Subcutaneous abdominal adipose tissue (tissue), 5 donors: ENCODE measurements at regions not wholly inside any gene's neighbourhood (a gene's known extent, or its start where the extent isn't known, plus 50 kb on each side); places are given as distances from the start of the nearest gene placed in this dataset.

Experiments used
- H3K27ac ChIP-seq: one replicate; pipeline ENCODE4 v1.7.0; 2013; ENCODE audit warnings: low read depth, mild to moderate bottlenecking, inconsistent platforms, low read length, moderate library complexity
- H3K27me3 ChIP-seq, 5 donors: one replicate each; pipeline ENCODE4 v1.7.0; 2013; ENCODE audit warnings: low read length in 5 of 5, inconsistent platforms in 1 of 5; ENCODE audit not compliant: control insufficient read depth in 5 of 5, insufficient read depth in 4 of 5
- H3K36me3 ChIP-seq, 5 donors: one replicate each; pipeline ENCODE4 v1.7.0; 2013; ENCODE audit warnings: low read length in 5 of 5; ENCODE audit not compliant: control insufficient read depth in 5 of 5, insufficient read depth in 5 of 5
- H3K4me1 ChIP-seq, 5 donors: one replicate each; pipeline ENCODE4 v1.7.0; 2013; ENCODE audit warnings: low read length in 5 of 5, mild to moderate bottlenecking in 3 of 5, moderate library complexity in 1 of 5; ENCODE audit not compliant: control insufficient read depth in 5 of 5, insufficient read depth in 5 of 5
- H3K4me3 ChIP-seq, 5 donors: one replicate each; pipeline ENCODE4 v1.7.0; 2013; ENCODE audit warnings: low read length in 5 of 5, low read depth in 1 of 5
- H3K9ac ChIP-seq, 5 donors: one replicate each; pipeline ENCODE4 v1.7.0; 2013; ENCODE audit warnings: low read length in 5 of 5, mild to moderate bottlenecking in 4 of 5, moderate library complexity in 3 of 5
- H3K9me3 ChIP-seq, 5 donors: one replicate each; pipeline ENCODE4 v1.7.0; 2013; ENCODE audit warnings: low read length in 5 of 5; ENCODE audit not compliant: control insufficient read depth in 5 of 5
- donor health status: healthy.
- donor health status: healthy.
- donor health status: healthy.
- donor health status: healthy.
- donor health status: healthy.

GRCh38 chr11:123307276-123307675 lies 112.2 kb upstream of the CLMP start:
- H3K27me3 ChIP-seq: peaks cover 0 to 18% (median 11%) of the 10 kb centered on the region in 5 donors
- H3K4me3 ChIP-seq: no peak overlapping the region
- H3K4me1 ChIP-seq: peaks cover 1 to 3% (median 2%) of the 10 kb centered on the region in 5 donors
- no peaks in the 10 kb centered on the region for H3K36me3 ChIP-seq
- H3K9me3 ChIP-seq: no peaks in the 10 kb centered on the region
- H3K27ac ChIP-seq: no peak overlapping the region
- H3K9ac ChIP-seq: no peak overlapping the region

GRCh38 chr11:123306531-123306930 lies 111.5 kb upstream of the CLMP start:
- Histone ChIP-seq H3K27me3 (peaks cover 0 to 20% (median 16%) of the 10 kb centered on the region in 5 donors), H3K9me3 (no peaks in the 10 kb centered on the region), H3K36me3 (no peaks in the 10 kb centered on the region), H3K4me1 (peaks cover 6 to 10% (median 9%) of the 10 kb centered on the region in 5 donors), H3K4me3 (no peak overlapping the region), H3K9ac (no peak overlapping the region), H3K27ac (no peak overlapping the region)

GRCh38 chr11:123305601-123306375 lies 110.7 kb upstream of the CLMP start:
- Histone ChIP-seq H3K27ac (no peak overlapping the region), H3K4me1 (peaks cover 6 to 17% (median 12%) of the 10 kb centered on the region in 5 donors), H3K4me3 (no peak overlapping the region), H3K9ac (no peak overlapping the region), H3K36me3 (no peaks in the 10 kb centered on the region), H3K27me3 (peaks cover under 1 to 25% (median 16%) of the 10 kb centered on the region in 5 donors), H3K9me3 (no peaks in the 10 kb centered on the region)

GRCh38 chr11:123304828-123305466 lies 109.9 kb upstream of the CLMP start:
- peaks cover 3 to 31% (median 20%) of the 10 kb centered on the region in 5 donors for H3K27me3 ChIP-seq

DNA sequence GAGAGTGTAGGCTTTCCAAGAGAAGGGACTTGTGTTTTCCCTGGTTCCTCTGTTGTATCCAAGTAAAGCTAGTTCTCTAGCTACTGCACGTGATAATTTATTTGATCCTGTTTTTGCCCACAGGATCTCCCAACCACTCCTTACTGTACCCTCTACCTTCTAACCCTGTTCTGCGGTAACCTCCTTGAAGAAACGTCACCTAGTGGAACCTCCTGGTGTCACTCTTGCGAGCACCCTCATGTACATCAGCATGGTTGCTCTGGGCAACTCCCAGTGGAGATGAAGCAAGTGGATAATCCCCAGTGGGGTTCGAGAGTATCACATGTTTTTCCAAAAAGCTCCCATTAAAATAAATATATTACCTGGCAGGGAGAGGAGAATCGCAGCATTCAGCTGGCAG lies 108.9 kb upstream of the CLMP start:
- peaks cover 6 to 19% (median 12%) of the 10 kb centered on the region in 5 donors for H3K4me1 ChIP-seq
- no peak overlapping the region for H3K4me3 ChIP-seq
- no peak overlapping the region for H3K9ac ChIP-seq
- no peaks in the 10 kb centered on the region for H3K36me3 ChIP-seq
- H3K9me3 ChIP-seq: no peaks in the 10 kb centered on the region
- peaks cover 3 to 30% (median 20%) of the 10 kb centered on the region in 5 donors for H3K27me3 ChIP-seq
- H3K27ac ChIP-seq: no peak overlapping the region

More at GRCh38 chr11:123304828-123305466, 109.9 kb upstream of the CLMP start:
- Histone ChIP-seq H3K9me3 (no peaks in the 10 kb centered on the region), H3K4me1 (peaks cover 6 to 19% (median 12%) of the 10 kb centered on the region in 5 donors), H3K4me3 (no peak overlapping the region), H3K27ac (no peak overlapping the region), H3K36me3 (no peaks in the 10 kb centered on the region), H3K9ac (no peak overlapping the region)

- Histone ChIP-seq H3K9ac (no peak overlapping the region), H3K27ac (no peak overlapping the region), H3K9me3 (no peaks in the 10 kb centered on the region), H3K27me3 (peaks cover 3 to 30% (median 20%) of the 10 kb centered on the region in 5 donors), H3K36me3 (no peaks in the 10 kb centered on the region), H3K4me3 (no peak overlapping the region), H3K4me1 (peaks cover 4 to 19% (median 12%) of the 10 kb centered on the region in 5 donors)
Observed at GRCh38 chr11:123302751-123303195, 107.7 kb upstream of the CLMP start.

- peak overlapping the region; percentile 58 to 62 (median 59) for H3K4me3 ChIP-seq
- H3K9me3 ChIP-seq: no peaks in the 10 kb centered on the region
- no peak overlapping the region for H3K27ac ChIP-seq
- no peaks in the 10 kb centered on the region for H3K36me3 ChIP-seq
- H3K9ac ChIP-seq: peak overlapping the region in 3 of 5 donors; percentile 2 to 42 (median 39)
- H3K27me3 ChIP-seq: peaks cover 3 to 36% (median 20%) of the 10 kb centered on the region in 5 donors
- peaks cover 4 to 19% (median 12%) of the 10 kb centered on the region in 5 donors for H3K4me1 ChIP-seq
Observed at GRCh38 chr11:123301696-123302400, 106.8 kb upstream of the CLMP start.

DNA sequence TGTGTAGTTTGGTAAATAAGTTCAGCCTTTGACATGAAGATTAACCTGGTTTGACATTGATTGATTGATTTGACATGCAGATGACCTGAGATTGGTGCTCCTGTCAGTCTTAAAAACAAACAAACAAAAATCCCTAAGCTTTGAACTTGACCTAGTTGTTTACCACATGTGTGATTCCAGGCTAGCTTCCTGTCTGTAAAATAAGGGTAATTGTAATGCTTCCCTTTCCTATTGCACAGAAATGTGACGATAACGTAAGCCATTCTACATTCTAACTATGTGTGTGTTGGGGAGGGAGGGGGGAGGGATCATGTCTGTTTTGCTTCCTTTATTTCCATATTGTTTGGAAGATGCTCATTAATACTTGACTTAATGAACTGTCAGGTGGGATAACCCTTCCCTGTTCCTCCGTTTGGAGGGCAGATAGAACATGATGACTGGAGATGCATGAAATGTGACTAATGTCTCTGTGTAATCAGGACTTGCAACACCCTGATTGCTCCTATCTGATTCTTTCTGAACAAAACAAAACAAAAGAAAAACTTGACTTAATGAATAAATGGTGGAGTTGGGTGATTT lies 106.1 kb upstream of the CLMP start:
- H3K9me3 ChIP-seq: no peaks in the 10 kb centered on the region
- no peak overlapping the region for H3K9ac ChIP-seq
- peaks cover 3 to 36% (median 20%) of the 10 kb centered on the region in 5 donors for H3K27me3 ChIP-seq

DNA sequence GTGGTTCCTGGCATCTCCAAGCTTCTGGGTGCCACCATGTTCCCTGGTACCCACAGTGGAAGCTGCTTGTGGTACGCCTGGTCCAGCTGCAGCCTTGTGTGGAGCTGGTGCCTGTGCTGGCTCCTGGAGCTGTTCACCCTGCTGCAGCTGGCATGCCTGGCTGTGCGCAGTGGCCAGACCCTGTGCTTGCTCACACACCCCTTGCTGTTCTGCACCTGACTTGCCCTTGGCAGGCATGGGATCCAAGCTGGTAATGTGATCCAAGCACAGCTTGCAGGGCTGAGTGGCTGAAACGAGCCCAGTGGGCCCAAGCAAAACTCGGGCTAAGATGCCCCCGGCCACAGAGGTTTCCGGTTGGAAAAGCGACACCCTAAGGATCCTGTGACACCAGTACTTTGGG lies 104.7 kb upstream of the CLMP start:
- Histone ChIP-seq H3K27me3 (peaks cover 3 to 36% (median 20%) of the 10 kb centered on the region in 5 donors), H3K9ac (no peak overlapping the region), H3K27ac (no peak overlapping the region), H3K36me3 (no peaks in the 10 kb centered on the region), H3K4me3 (no peak overlapping the region), H3K4me1 (peaks cover 4 to 19% (median 12%) of the 10 kb centered on the region in 5 donors), H3K9me3 (no peaks in the 10 kb centered on the region)

More for the DNA sequence above, 106.1 kb upstream of the CLMP start:
- Histone ChIP-seq H3K27ac (no peak overlapping the region), H3K4me3 (peak overlapping the region in 3 of 5 donors; percentile 58 to 60 (median 59)), H3K36me3 (no peaks in the 10 kb centered on the region), H3K4me1 (peaks cover 4 to 19% (median 12%) of the 10 kb centered on the region in 5 donors)
